CD4-positive, alpha-beta T cell (primary cell): ENCODE measurements at regions not wholly inside any gene's neighbourhood (a gene's known extent, or its start where the extent isn't known, plus 50 kb on each side); places are given as distances from the start of the nearest gene placed in this dataset.

Source experiments
- ATAC-seq: fragments of 200-7000 bp; cut with Tn5 transposase; one replicate; pipeline ENCODE4 v1.10.0; 2022; ENCODE audit warnings: mild to moderate bottlenecking; ENCODE audit not compliant: poor library complexity
- CTCF ChIA-PET: fragments of 350-600 bp; sonication (Branson Sonifier 250); formaldehyde crosslinking; loops from one replicate; lab custom pipeline; 2021; ENCODE audit warnings: antibody characterized with exemption, inconsistent platforms; lab: Charles Lee
- POLR2A ChIA-PET: fragments of 350-600 bp; sonication (Branson Sonifier 250); formaldehyde crosslinking; loops from one replicate; lab custom pipeline; 2021; ENCODE audit warnings: antibody characterized with exemption, inconsistent platforms; lab: Charles Lee
- DNase-seq, 14 experiments: peaks; one replicate each; pipeline ENCODE4 v3.0.0-alpha.2; 2013 to 2020; ENCODE audit warnings: mixed read lengths in 2 of 14
- H3K27ac ChIP-seq, 2 donors: one replicate each; pipeline versions ENCODE4 v1.5.1 to v1.7.0; 2013; ENCODE audit warnings: low read length in 2 of 2, low read depth in 1 of 2, mild to moderate bottlenecking in 1 of 2
- H3K27me3 ChIP-seq, 2 experiments: 1 replicate in 1 of 2; 2 replicates in 1 of 2; pipeline versions ENCODE4 v1.6.1 to v1.7.0; 2013; ENCODE audit warnings: low read length in 2 of 2, control low read depth in 1 of 2, mild to moderate bottlenecking in 1 of 2, moderate library complexity in 1 of 2; ENCODE audit not compliant: insufficient read depth in 2 of 2, control insufficient read depth in 1 of 2
- H3K36me3 ChIP-seq: one replicate; pipeline ENCODE4 v1.6.1; 2013; ENCODE audit warnings: low read length, control low read depth; ENCODE audit not compliant: insufficient read depth
- H3K4me1 ChIP-seq: one replicate; pipeline ENCODE4 v1.6.1; 2013; ENCODE audit warnings: low read length, control low read depth; ENCODE audit not compliant: insufficient read depth
- H3K4me3 ChIP-seq: one replicate; pipeline ENCODE4 v1.5.1; 2013; ENCODE audit warnings: mild to moderate bottlenecking, low read length, moderate library complexity
- H3K9me3 ChIP-seq, 2 experiments: 1 replicate in 1 of 2; 2 replicates in 1 of 2; pipeline versions ENCODE4 v1.6.1 to v1.7.0; 2013; ENCODE audit warnings: low read length in 2 of 2, mild to moderate bottlenecking in 2 of 2, control low read depth in 1 of 2, moderate library complexity in 1 of 2; ENCODE audit not compliant: control insufficient read depth in 1 of 2, insufficient read depth in 1 of 2
- H3K27ac Mint-ChIP-seq: one replicate; pipeline ENCODE4 v1.8.0; 2020; ENCODE audit warnings: mixed read lengths
- H3K27me3 Mint-ChIP-seq: one replicate; pipeline ENCODE4 v1.8.0; 2021; ENCODE audit warnings: mixed read lengths
- H3K36me3 Mint-ChIP-seq: one replicate; pipeline ENCODE4 v1.8.0; 2021; ENCODE audit warnings: low read depth, mixed read lengths
- H3K4me1 Mint-ChIP-seq: one replicate; pipeline ENCODE4 v1.8.0; 2021; ENCODE audit warnings: low read depth, mixed read lengths
- H3K4me3 Mint-ChIP-seq: one replicate; pipeline ENCODE4 v1.8.0; 2020; ENCODE audit warnings: mild to moderate bottlenecking, mixed read lengths
- H3K9me3 Mint-ChIP-seq: one replicate; pipeline ENCODE4 v1.8.0; 2020; ENCODE audit warnings: mixed read lengths
- intact Hi-C, 2 experiments: fragments of 100-400 bp; cut with DNase I in 1 of 2; cut with micrococcal nuclease in 1 of 2; formaldehyde crosslinking; loops; one replicate each; pipeline versions ENCODE4 v1.15.1 to v1.9.0; 2023 to 2025; cut with DNase I, micrococcal nuclease
- TF ChIP-seq, protein P1 (sequence below): fragments of 200-600 bp; IDR thresholded peaks from one replicate; pipeline ENCODE4 v1.8.0; 2022; ENCODE audit warnings: antibody characterized with exemption, mild to moderate bottlenecking

DNA sequence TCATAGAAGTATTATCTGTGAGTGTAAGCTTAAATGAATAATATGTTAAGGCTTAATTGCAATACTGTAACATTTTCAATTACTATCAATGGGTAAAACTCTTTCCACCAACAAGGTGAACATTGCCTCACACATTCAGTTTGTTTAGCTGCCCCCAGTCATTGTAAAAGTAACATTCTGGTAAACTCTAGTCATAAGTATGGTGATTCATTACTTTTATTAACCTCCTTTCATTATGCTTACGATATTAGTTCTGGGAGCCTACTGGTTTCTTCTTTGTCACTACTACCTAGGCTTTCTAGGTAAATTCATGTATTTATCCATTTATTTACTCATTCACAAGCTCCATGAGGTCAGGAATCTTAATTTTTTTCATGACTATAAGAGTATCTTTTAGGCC, 412.8 kb upstream of the SLIT2 start:
- ATAC-seq (no peak), DNase-seq (no peak)
- no peaks in the 10 kb centered on the region for H3K36me3 Mint-ChIP-seq
- Histone ChIP-seq H3K4me1 (no peaks in the 10 kb centered on the region), H3K36me3 (no peaks in the 10 kb centered on the region), H3K27me3 (no peaks in the 10 kb centered on the region), H3K27ac (no peak overlapping the region), H3K9me3 (peaks cover 0 to 6% of the 10 kb centered on the region in 2 experiments), H3K4me3 (no peak overlapping the region)
- POLR2A ChIA-PET = no interaction called here
- intact Hi-C loops = no loop called here
- CTCF ChIA-PET = no interaction called here
- peaks cover 8% of the 10 kb centered on the region for H3K9me3 Mint-ChIP-seq
- no peaks in the 10 kb centered on the region for H3K4me1 Mint-ChIP-seq
- no peak overlapping the region for H3K4me3 Mint-ChIP-seq
- H3K27me3 Mint-ChIP-seq = no peaks in the 10 kb centered on the region
- TF ChIP-seq, protein P1, sequence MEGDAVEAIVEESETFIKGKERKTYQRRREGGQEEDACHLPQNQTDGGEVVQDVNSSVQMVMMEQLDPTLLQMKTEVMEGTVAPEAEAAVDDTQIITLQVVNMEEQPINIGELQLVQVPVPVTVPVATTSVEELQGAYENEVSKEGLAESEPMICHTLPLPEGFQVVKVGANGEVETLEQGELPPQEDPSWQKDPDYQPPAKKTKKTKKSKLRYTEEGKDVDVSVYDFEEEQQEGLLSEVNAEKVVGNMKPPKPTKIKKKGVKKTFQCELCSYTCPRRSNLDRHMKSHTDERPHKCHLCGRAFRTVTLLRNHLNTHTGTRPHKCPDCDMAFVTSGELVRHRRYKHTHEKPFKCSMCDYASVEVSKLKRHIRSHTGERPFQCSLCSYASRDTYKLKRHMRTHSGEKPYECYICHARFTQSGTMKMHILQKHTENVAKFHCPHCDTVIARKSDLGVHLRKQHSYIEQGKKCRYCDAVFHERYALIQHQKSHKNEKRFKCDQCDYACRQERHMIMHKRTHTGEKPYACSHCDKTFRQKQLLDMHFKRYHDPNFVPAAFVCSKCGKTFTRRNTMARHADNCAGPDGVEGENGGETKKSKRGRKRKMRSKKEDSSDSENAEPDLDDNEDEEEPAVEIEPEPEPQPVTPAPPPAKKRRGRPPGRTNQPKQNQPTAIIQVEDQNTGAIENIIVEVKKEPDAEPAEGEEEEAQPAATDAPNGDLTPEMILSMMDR = no peak
- no peak overlapping the region for H3K27ac Mint-ChIP-seq

DNA sequence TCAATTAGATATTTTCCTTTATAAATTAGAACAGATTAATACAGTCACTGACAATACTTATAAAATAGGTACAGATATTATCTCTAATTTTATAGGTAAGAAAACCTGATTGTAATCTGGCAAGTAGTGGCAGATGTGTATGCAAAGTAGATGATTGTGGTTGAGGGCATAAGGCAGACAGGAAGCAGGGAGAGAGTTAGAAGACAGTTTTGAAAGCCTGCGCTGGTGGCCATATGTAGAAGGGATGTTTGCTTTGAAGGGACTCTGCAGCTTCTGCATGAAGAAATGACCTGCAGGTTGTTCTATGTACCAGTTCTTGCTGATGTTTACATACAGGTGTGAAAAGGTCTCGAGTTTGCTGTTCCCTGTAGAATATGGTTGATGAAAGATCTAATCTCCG, 416.3 kb upstream of the SLIT2 start:
- ChIA-PET POLR2A (interaction anchor here (0.6 kb wide), 1 partner anchor 774 kb away, joined by 3 read pairs; no protein-coding TSS in a partner anchor), CTCF (no interaction called here)
- Histone ChIP-seq H3K36me3 (no peaks in the 10 kb centered on the region), H3K27ac (no peak overlapping the region), H3K4me3 (no peak overlapping the region), H3K27me3 (no peaks in the 10 kb centered on the region), H3K4me1 (no peaks in the 10 kb centered on the region), H3K9me3 (peaks cover 0 to 10% of the 10 kb centered on the region in 2 experiments)
- ATAC-seq (no peak), DNase-seq (no peak)
- no peak overlapping the region for H3K27ac Mint-ChIP-seq
- peaks cover 5% of the 10 kb centered on the region for H3K9me3 Mint-ChIP-seq
- no peaks in the 10 kb centered on the region for H3K27me3 Mint-ChIP-seq
- H3K4me3 Mint-ChIP-seq = no peak overlapping the region
- H3K4me1 Mint-ChIP-seq = no peaks in the 10 kb centered on the region
- intact Hi-C loops = no loop called here
- TF ChIP-seq, protein P1 = no peak
- no peaks in the 10 kb centered on the region for H3K36me3 Mint-ChIP-seq

DNA sequence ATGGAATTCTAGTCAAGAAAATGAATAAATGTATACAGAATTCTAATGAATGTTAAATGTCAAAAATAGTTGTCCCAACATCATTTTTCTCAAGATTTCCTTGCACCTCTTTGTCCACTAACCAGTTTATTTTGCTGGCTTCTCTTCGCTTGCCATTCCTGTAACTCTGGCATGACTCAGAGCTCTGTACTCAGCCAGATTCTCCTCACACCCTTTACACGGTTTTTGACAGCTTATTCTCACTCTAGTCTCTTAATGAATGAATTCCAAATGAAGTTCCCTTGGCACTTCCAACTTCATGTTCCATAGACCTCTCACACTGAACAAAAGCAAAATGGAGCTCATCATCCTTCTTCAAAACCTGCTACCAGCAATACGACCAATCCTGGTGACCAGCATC, 419.3 kb upstream of the SLIT2 start:
- no peak for DNase-seq
- H3K4me1 ChIP-seq = no peaks in the 10 kb centered on the region
- Mint-ChIP-seq H3K27ac (no peak overlapping the region), H3K4me1 (no peaks in the 10 kb centered on the region), H3K36me3 (no peaks in the 10 kb centered on the region), H3K9me3 (peaks cover 3% of the 10 kb centered on the region), H3K4me3 (no peak overlapping the region), H3K27me3 (no peaks in the 10 kb centered on the region)
- no peaks in the 10 kb centered on the region for H3K27me3 ChIP-seq
- TF ChIP-seq, protein P1 = no peak
- H3K4me3 ChIP-seq = no peak overlapping the region
- no peaks in the 10 kb centered on the region for H3K36me3 ChIP-seq
- ChIA-PET POLR2A (no interaction called here), CTCF (no interaction called here)
- no peak overlapping the region for H3K27ac ChIP-seq
- H3K9me3 ChIP-seq = peaks cover 0 to 4% of the 10 kb centered on the region in 2 experiments
- intact Hi-C loops = no loop called here
- no peak for ATAC-seq
